Esophagus muscularis mucosa (tissue), 4 donors: ENCODE measurements at regions not wholly inside any gene's neighbourhood (a gene's known extent, or its start where the extent isn't known, plus 50 kb on each side); places are given as distances from the start of the nearest gene placed in this dataset.

ENCODE experiments used
- DNase-seq: peaks from one replicate; pipeline ENCODE4 v3.0.0-alpha.2; 2017; ENCODE audit errors: extremely low spot score
- H3K27ac ChIP-seq, 4 donors: fragments of 200-600 bp; sonication (generic); replicated peaks in 1 of 4; 1 replicate in 3 of 4; 2 replicates in 1 of 4; pipeline ENCODE4 v1.5.1; 2016 to 2019; ENCODE audit warnings: mild to moderate bottlenecking in 1 of 4
- H3K27me3 ChIP-seq, 4 donors: fragments of 200-600 bp; sonication (generic); one replicate each; pipeline versions ENCODE4 v1.5.1 to v1.6.0; 2016 to 2019
- H3K36me3 ChIP-seq, 4 donors: fragments of 200-600 bp; sonication (generic); one replicate each; pipeline ENCODE4 v1.5.1; 2016 to 2019
- H3K4me1 ChIP-seq, 4 donors: fragments of 200-600 bp; sonication (generic); one replicate each; pipeline ENCODE4 v1.5.1; 2016 to 2019
- H3K4me3 ChIP-seq, 4 donors: fragments of 200-600 bp; sonication (generic); 1 replicate in 2 of 4; 2 replicates in 2 of 4; pipeline ENCODE4 v1.5.1; 2016 to 2019; ENCODE audit warnings: mild to moderate bottlenecking in 4 of 4, moderate library complexity in 1 of 4
- H3K9me3 ChIP-seq, 4 donors: fragments of 200-600 bp; sonication (generic); 1 replicate in 3 of 4; 2 replicates in 1 of 4; pipeline ENCODE4 v1.5.1; 2016 to 2019
- CTCF ChIP-seq, 3 experiments: fragments of 200-600 bp in 2 of 3; fragments of 450-650 bp in 1 of 3; sonication (generic) in 2 of 3; IDR thresholded peaks; one replicate each; pipeline ENCODE4 v1.5.1; 2017 to 2019; ENCODE audit warnings: antibody characterized with exemption in 3 of 3, mild to moderate bottlenecking in 2 of 3, moderate library complexity in 1 of 3
- EP300 ChIP-seq: sonication (generic); formaldehyde crosslinking; IDR thresholded peaks from one replicate; pipeline ENCODE4 v1.6.1; 2017; ENCODE audit warnings: antibody characterized with exemption
- POLR2A ChIP-seq: fragments of 450-650 bp; IDR thresholded peaks from one replicate; pipeline ENCODE4 v1.6.1; 2017; ENCODE audit warnings: antibody characterized with exemption, moderate library complexity, mild to moderate bottlenecking, low read depth
- POLR2AphosphoS5 ChIP-seq, 2 donors: sonication (generic); formaldehyde crosslinking; IDR thresholded peaks; one replicate each; pipeline ENCODE4 v1.6.1; 2017; ENCODE audit warnings: antibody characterized with exemption in 2 of 2
- WGBS: methylation state at CpG from one replicate; pipeline ENCODE4 v1.1.5; 2018; 5-methylcytosine and 5-hydroxymethylcytosine counted together
- intact Hi-C: fragments of 100-400 bp; cut with DNase I; formaldehyde crosslinking; loops from one replicate; pipeline ENCODE4 v1.15.1; 2023

GRCh38 chr18:29351171-29351570 lies 1174.2 kb upstream of the CDH2 start:
- no peak overlapping the region for H3K27ac ChIP-seq

GRCh38 chr18:29328932-29329331 lies 1152.0 kb upstream of the CDH2 start:
- H3K4me3 ChIP-seq = no peak overlapping the region
- H3K36me3 ChIP-seq = no peaks in the 10 kb centered on the region
- no peaks in the 10 kb centered on the region for H3K4me1 ChIP-seq
- no peaks in the 10 kb centered on the region for H3K27me3 ChIP-seq
- TF ChIP-seq POLR2AphosphoS5 (IDR thresholded peaks at IDR 0.05) (no peak), CTCF (IDR thresholded peaks at IDR 0.05) (no peak), EP300 (no peak), POLR2A (no peak)
- 78% methylated on average over 2 of the region's 2 CpGs for WGBS
- H3K9me3 ChIP-seq = peaks cover 0 to 13% (median 0%) of the 10 kb centered on the region in 4 donors
- no peak overlapping the region for H3K27ac ChIP-seq
- intact Hi-C loops = no loop called here
- DNase-seq = no peak

More at GRCh38 chr18:29351171-29351570, 1174.2 kb upstream of the CDH2 start:
- Histone ChIP-seq H3K4me3 (no peak overlapping the region), H3K36me3 (no peaks in the 10 kb centered on the region), H3K27me3 (no peaks in the 10 kb centered on the region), H3K9me3 (no peaks in the 10 kb centered on the region), H3K4me1 (no peaks in the 10 kb centered on the region)
- WGBS = 100% methylated on average over 1 of the region's 1 CpG
- no peak for DNase-seq
- TF ChIP-seq POLR2AphosphoS5 (IDR thresholded peaks at IDR 0.05) (no peak), POLR2A (no peak)
- intact Hi-C loops = no loop called here

GRCh38 chr18:29326214-29326613 lies 1149.3 kb upstream of the CDH2 start:
- DNase-seq = no peak
- Histone ChIP-seq H3K9me3 (peaks cover 0 to 13% (median 0%) of the 10 kb centered on the region in 4 donors), H3K4me1 (no peaks in the 10 kb centered on the region), H3K36me3 (no peaks in the 10 kb centered on the region), H3K27ac (no peak overlapping the region), H3K27me3 (no peaks in the 10 kb centered on the region), H3K4me3 (no peak overlapping the region)
- intact Hi-C loops = no loop called here
- TF ChIP-seq POLR2A = no peak
- TF ChIP-seq POLR2AphosphoS5 (IDR thresholded peaks at IDR 0.05) = no peak
- no peak for TF ChIP-seq EP300
- TF ChIP-seq CTCF (IDR thresholded peaks at IDR 0.05) = no peak
- 48% methylated on average over 2 of the region's 2 CpGs for WGBS

- no peak overlapping the region for H3K27ac ChIP-seq
- H3K27me3 ChIP-seq = no peaks in the 10 kb centered on the region
- 82% methylated on average over 1 of the region's 1 CpG for WGBS
- TF ChIP-seq POLR2AphosphoS5 (IDR thresholded peaks at IDR 0.05) = no peak
- no peak for TF ChIP-seq POLR2A
- TF ChIP-seq EP300 = no peak
- TF ChIP-seq CTCF (IDR thresholded peaks at IDR 0.05) = no peak
- intact Hi-C loops = no loop called here
- H3K36me3 ChIP-seq = no peaks in the 10 kb centered on the region
- H3K4me1 ChIP-seq = no peaks in the 10 kb centered on the region
- no peak for DNase-seq
- H3K9me3 ChIP-seq = no peaks in the 10 kb centered on the region
- H3K4me3 ChIP-seq = no peak overlapping the region
Observed at GRCh38 chr18:29321561-29321960, 1144.6 kb upstream of the CDH2 start.

- Histone ChIP-seq H3K4me1 (no peaks in the 10 kb centered on the region), H3K27me3 (no peaks in the 10 kb centered on the region), H3K4me3 (no peak overlapping the region), H3K27ac (no peak overlapping the region), H3K9me3 (no peaks in the 10 kb centered on the region), H3K36me3 (no peaks in the 10 kb centered on the region)
- no peak for DNase-seq
- intact Hi-C loops = no loop called here
- TF ChIP-seq CTCF (IDR thresholded peaks at IDR 0.05) (no peak), POLR2A (no peak), EP300 (no peak), POLR2AphosphoS5 (IDR thresholded peaks at IDR 0.05) (no peak)
- WGBS = 100% methylated on average over 1 of the region's 1 CpG
Observed at GRCh38 chr18:29313312-29313711, 1136.4 kb upstream of the CDH2 start.
